Duodenal mucosa (tissue), 2 donors: ENCODE measurements at regions not wholly inside any gene's neighbourhood (a gene's known extent, or its start where the extent isn't known, plus 50 kb on each side); places are given as distances from the start of the nearest gene placed in this dataset.
"Not testable (repeated sequence)": the region's sequence is repeated elsewhere in the genome, so short reads cannot be mapped to it uniquely, and the experiment has no call there.

Source experiments
- H3K27ac ChIP-seq: one replicate; pipeline ENCODE4 v1.7.0; 2013; ENCODE audit warnings: low read depth, low read length
- H3K27me3 ChIP-seq, 2 donors: one replicate each; pipeline ENCODE4 v1.7.0; 2013; ENCODE audit warnings: low read length in 2 of 2, control low read depth in 1 of 2; ENCODE audit not compliant: insufficient read depth in 2 of 2, control insufficient read depth in 1 of 2
- H3K36me3 ChIP-seq, 2 donors: one replicate each; pipeline ENCODE4 v1.7.0; 2013; ENCODE audit warnings: low read length in 2 of 2, control low read depth in 1 of 2; ENCODE audit not compliant: insufficient read depth in 2 of 2, control insufficient read depth in 1 of 2
- H3K4me1 ChIP-seq, 2 donors: one replicate each; pipeline ENCODE4 v1.7.0; 2013; ENCODE audit warnings: low read length in 2 of 2, control low read depth in 1 of 2; ENCODE audit not compliant: insufficient read depth in 2 of 2, control insufficient read depth in 1 of 2
- H3K4me3 ChIP-seq, 2 donors: one replicate each; pipeline ENCODE4 v1.7.0; 2013; ENCODE audit warnings: low read length in 2 of 2, low read depth in 1 of 2
- H3K9ac ChIP-seq, 2 donors: one replicate each; pipeline ENCODE4 v1.7.0; 2013; ENCODE audit warnings: low read length in 2 of 2, low read depth in 1 of 2
- H3K9me3 ChIP-seq, 2 donors: one replicate each; pipeline ENCODE4 v1.7.0; 2013; ENCODE audit warnings: low read length in 2 of 2, control low read depth in 1 of 2; ENCODE audit not compliant: control insufficient read depth in 1 of 2

GRCh38 chr2:147600223-147600622, 244.6 kb upstream of the ACVR2A start:
- no peaks in the 10 kb centered on the region for H3K27me3 ChIP-seq
- H3K27ac ChIP-seq: no peak overlapping the region
- no peak overlapping the region for H3K4me3 ChIP-seq
- H3K4me1 ChIP-seq: peaks cover 6% of the 10 kb centered on the region in 2 donors
- H3K9me3 ChIP-seq: no peaks in the 10 kb centered on the region
- no peaks in the 10 kb centered on the region for H3K36me3 ChIP-seq
- no peak overlapping the region for H3K9ac ChIP-seq

DNA sequence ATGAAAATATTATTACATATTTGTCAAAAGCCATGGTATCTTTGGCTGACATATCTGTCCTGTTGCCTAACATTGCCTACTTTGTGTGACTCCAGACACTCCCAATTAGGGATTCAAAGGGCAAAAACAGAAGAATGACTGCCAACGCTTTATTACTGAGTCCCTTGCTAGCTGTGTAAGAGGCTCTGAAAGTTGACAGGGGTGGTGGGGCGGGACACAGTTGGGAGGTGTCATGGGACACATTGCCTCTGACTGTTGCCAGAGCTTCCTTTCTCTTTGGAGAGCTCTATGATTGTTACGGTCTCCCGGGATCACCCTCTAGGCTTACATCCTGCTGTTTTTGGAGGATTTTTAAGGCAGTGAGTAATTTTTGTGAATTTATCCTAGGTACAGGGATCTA, 249.6 kb upstream of the ACVR2A start:
- Histone ChIP-seq H3K27me3 (no peaks in the 10 kb centered on the region), H3K9me3 (no peaks in the 10 kb centered on the region), H3K9ac (peak overlapping the region in 1 of 2 donors; percentile 13), H3K36me3 (no peaks in the 10 kb centered on the region), H3K4me3 (peak overlapping the region in 1 of 2 donors; percentile 1), H3K4me1 (peaks cover 10 to 12% of the 10 kb centered on the region in 2 donors), H3K27ac (no peak overlapping the region)

- peaks cover 10 to 12% of the 10 kb centered on the region in 2 donors for H3K4me1 ChIP-seq
- no peak overlapping the region for H3K9ac ChIP-seq
- no peaks in the 10 kb centered on the region for H3K27me3 ChIP-seq
- H3K4me3 ChIP-seq: no peak overlapping the region
- H3K9me3 ChIP-seq: no peaks in the 10 kb centered on the region
- no peak overlapping the region for H3K27ac ChIP-seq
- H3K36me3 ChIP-seq: no peaks in the 10 kb centered on the region
Observed at GRCh38 chr2:147594038-147594437, 250.8 kb upstream of the ACVR2A start.

GRCh38 chr2:147592784-147593183, 252.0 kb upstream of the ACVR2A start:
- H3K27me3 ChIP-seq, H3K27ac ChIP-seq, H3K4me3 ChIP-seq, H3K9me3 ChIP-seq, H3K36me3 ChIP-seq, H3K9ac ChIP-seq: not testable (repeated sequence)
- peaks cover 10 to 12% of the 10 kb centered on the region in 2 donors for H3K4me1 ChIP-seq

DNA sequence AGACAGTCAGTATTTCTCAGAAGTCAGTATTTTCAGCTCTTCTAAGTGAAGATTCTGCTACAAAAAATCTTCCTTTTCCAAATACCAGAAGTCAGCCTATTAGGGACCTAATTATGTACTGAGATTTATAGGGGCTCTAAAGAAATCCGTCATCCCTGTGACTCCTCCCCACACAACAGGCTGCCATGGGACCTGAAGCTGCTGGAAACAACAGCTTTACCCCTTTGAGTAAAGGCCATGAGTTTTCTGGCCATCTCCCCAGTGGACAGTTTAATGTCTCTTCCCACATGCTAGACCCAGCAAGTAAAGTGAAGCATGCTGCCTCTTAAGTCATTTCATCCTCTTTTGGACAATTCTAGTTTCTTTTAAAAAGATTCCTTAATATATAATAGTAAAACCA, 255.7 kb upstream of the ACVR2A start:
- H3K27ac ChIP-seq: no peak overlapping the region
- H3K4me1 ChIP-seq: no peaks in the 10 kb centered on the region
- H3K4me3 ChIP-seq: no peak overlapping the region
- no peak overlapping the region for H3K9ac ChIP-seq
- H3K27me3 ChIP-seq: no peaks in the 10 kb centered on the region
- no peaks in the 10 kb centered on the region for H3K9me3 ChIP-seq
- H3K36me3 ChIP-seq: no peaks in the 10 kb centered on the region

- no peaks in the 10 kb centered on the region for H3K4me1 ChIP-seq
- H3K27ac ChIP-seq: no peak overlapping the region
- H3K9me3 ChIP-seq: no peaks in the 10 kb centered on the region
- H3K27me3 ChIP-seq: no peaks in the 10 kb centered on the region
- H3K4me3 ChIP-seq: no peak overlapping the region
- no peak overlapping the region for H3K9ac ChIP-seq
- no peaks in the 10 kb centered on the region for H3K36me3 ChIP-seq
Observed at GRCh38 chr2:147588191-147588590, 256.6 kb upstream of the ACVR2A start.

GRCh38 chr2:147578529-147578928, 266.3 kb upstream of the ACVR2A start:
- no peaks in the 10 kb centered on the region for H3K9me3 ChIP-seq
- H3K27me3 ChIP-seq: no peaks in the 10 kb centered on the region
- H3K9ac ChIP-seq: no peak overlapping the region
- no peak overlapping the region for H3K27ac ChIP-seq
- H3K36me3 ChIP-seq: no peaks in the 10 kb centered on the region
- no peaks in the 10 kb centered on the region for H3K4me1 ChIP-seq
- H3K4me3 ChIP-seq: no peak overlapping the region

DNA sequence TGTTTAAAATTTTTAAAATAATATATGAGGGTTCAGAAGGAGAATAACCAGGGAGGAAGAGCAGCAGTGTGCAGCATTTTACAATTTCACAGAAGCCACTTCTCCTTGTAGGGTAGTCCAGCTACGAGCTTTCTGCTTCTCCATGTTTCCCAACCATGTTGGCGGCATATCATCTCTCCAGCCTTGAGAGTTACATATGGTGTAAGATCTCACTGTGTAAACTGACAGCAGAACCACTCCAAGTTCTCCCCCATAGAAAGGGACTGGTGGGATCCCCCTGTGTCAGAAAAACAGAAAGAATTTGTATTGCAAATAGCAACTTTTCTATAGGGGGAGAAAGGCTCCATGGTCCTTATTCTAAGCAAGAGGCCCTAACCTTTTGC, 266.8 kb upstream of the ACVR2A start:
- H3K9me3 ChIP-seq: no peaks in the 10 kb centered on the region
- no peaks in the 10 kb centered on the region for H3K27me3 ChIP-seq
- no peak overlapping the region for H3K4me3 ChIP-seq
- no peak overlapping the region for H3K27ac ChIP-seq
- H3K36me3 ChIP-seq: no peaks in the 10 kb centered on the region
- H3K9ac ChIP-seq: no peak overlapping the region
- no peaks in the 10 kb centered on the region for H3K4me1 ChIP-seq

DNA sequence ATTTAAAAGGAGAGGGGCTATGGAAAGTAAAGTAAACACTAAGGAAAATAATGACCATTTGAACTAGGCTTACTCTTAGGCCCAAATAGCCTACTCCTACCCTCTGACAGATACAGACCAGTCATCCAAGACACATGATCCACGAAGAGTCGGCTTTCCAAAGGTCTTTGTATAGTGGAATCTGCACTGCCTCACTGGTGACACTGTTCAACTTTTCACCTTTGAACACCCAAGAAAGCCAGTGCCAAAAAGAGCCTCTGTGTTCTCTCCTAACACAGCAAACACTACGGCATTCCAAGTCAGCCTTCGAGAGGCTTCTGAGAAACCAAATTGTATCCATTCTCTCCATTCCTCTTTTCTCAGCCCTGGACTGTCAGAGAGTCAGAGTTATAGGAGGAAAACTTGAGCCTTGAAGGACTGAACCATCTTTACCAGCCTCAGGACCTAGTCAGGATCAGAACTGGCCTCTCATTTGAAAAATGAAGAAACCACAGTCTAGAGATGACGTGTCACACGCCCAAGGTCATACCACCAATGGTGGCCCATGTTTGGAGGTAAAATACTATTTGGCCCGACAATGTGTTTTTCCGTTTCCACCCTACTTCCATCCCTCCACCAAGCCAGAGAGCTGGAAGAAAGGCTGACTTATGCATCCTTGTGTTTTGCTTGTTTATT, 267.4 kb upstream of the ACVR2A start:
- no peak overlapping the region for H3K4me3 ChIP-seq
- H3K9me3 ChIP-seq: no peaks in the 10 kb centered on the region
- no peaks in the 10 kb centered on the region for H3K4me1 ChIP-seq
- no peak overlapping the region for H3K9ac ChIP-seq
- H3K27ac ChIP-seq: no peak overlapping the region
- no peaks in the 10 kb centered on the region for H3K36me3 ChIP-seq
- no peaks in the 10 kb centered on the region for H3K27me3 ChIP-seq

DNA sequence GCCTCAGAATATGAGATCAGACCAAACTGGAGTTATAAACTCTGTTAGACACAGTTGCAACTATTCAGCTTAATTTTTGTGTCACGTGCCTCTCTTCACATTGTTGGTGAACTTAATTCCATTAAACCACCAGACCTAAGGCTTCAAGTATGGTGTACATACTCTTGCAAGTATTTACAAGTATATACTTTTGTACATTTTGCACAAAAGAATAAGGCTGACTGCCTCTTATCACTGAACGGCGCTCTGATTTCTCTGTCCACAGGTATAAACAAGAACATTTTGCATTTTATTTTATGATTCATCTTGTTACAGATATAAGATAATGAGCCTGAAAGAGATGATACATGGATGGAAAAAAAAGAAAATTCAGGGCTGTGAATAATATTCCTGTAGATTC, 269.7 kb upstream of the ACVR2A start:
- Histone ChIP-seq H3K4me1 (no peaks in the 10 kb centered on the region), H3K9ac (no peak overlapping the region), H3K27me3 (no peaks in the 10 kb centered on the region), H3K27ac (no peak overlapping the region), H3K4me3 (no peak overlapping the region), H3K36me3 (no peaks in the 10 kb centered on the region), H3K9me3 (no peaks in the 10 kb centered on the region)

DNA sequence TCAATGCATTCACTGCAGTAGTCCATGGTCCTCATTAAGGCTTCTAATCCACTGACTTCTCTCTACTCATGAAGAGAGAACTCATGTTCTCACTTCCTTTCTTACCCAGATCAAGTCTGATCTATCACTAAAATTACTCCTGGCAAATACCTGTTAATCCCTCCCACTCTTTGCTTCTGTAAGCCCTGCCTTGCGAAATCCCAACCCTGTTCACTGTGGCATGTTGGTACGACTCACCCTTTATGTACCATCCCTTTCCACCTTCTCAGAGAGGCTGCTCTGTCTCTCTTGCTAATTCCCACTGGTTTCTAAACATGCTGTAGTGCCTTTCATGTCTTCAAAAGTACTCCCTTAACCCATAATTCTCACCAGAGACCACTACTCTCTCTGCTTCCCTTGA, 272.2 kb upstream of the ACVR2A start:
- no peak overlapping the region for H3K4me3 ChIP-seq
- no peak overlapping the region for H3K9ac ChIP-seq
- no peak overlapping the region for H3K27ac ChIP-seq

More for the DNA sequence above, 272.2 kb upstream of the ACVR2A start:
- Histone ChIP-seq H3K9me3 (no peaks in the 10 kb centered on the region), H3K4me1 (no peaks in the 10 kb centered on the region), H3K27me3 (no peaks in the 10 kb centered on the region), H3K36me3 (no peaks in the 10 kb centered on the region)
